ENCODE measurements at regions not wholly inside any gene's neighbourhood (a gene's known extent, or its start where the extent isn't known, plus 50 kb on each side); places are given as distances from the start of the nearest gene placed in this dataset.

GRCh38 chr13:87953381-87953780 lies 282.2 kb downstream of the SLITRK5 start:
- Histone ChIP-seq H3K36me3 (ENCODE audit: control insufficient read depth in 2 of 2, insufficient read depth in 1 of 2, low read length in 2 of 2) (no peaks in the 10 kb centered on the region), H3K27ac (ENCODE audit: extremely low read depth, low read depth, low read length) (no peak overlapping the region), H3K4me1 (ENCODE audit: control insufficient read depth, insufficient read depth, low read length) (no peaks in the 10 kb centered on the region), H3K4me3 (ENCODE audit: low read depth, low read length) (no peak overlapping the region), H3K9me3 (ENCODE audit: control insufficient read depth, insufficient read depth, low read depth, low read length) (no peaks in the 10 kb centered on the region)
- ChIA-PET POLR2A (no interaction called here), CTCF (no interaction called here)
- TF ChIP-seq ZNF266 (tag by site-specific recombination; IDR thresholded peaks at IDR 0.05; ENCODE audit: low read depth) = no peak
- TF ChIP-seq YY1 (tag by site-specific recombination; IDR thresholded peaks at IDR 0.05) = no peak
- no peak for TF ChIP-seq PRDM10 (tag by site-specific recombination; IDR thresholded peaks at IDR 0.05)
- TF ChIP-seq ZNF571 (tag by site-specific recombination; IDR thresholded peaks at IDR 0.05) = no peak
- TF ChIP-seq ZNF670 (tag by site-specific recombination; IDR thresholded peaks at IDR 0.05; ENCODE audit: low read depth) = no peak
- TF ChIP-seq ZBTB10 (tag by site-specific recombination; IDR thresholded peaks at IDR 0.05) = no peak

GRCh38 chr13:87954091-87954490 lies 282.9 kb downstream of the SLITRK5 start:
- Histone ChIP-seq H3K4me3 (ENCODE audit: low read depth, low read length) (no peak overlapping the region), H3K27ac (ENCODE audit: extremely low read depth, low read depth, low read length) (no peak overlapping the region), H3K4me1 (ENCODE audit: control insufficient read depth, insufficient read depth, low read length) (no peaks in the 10 kb centered on the region), H3K36me3 (ENCODE audit: control insufficient read depth in 2 of 2, insufficient read depth in 1 of 2, low read length in 2 of 2) (no peaks in the 10 kb centered on the region), H3K9me3 (ENCODE audit: control insufficient read depth, insufficient read depth, low read depth, low read length) (no peaks in the 10 kb centered on the region)
- no peak for TF ChIP-seq ZNF843 (tag by site-specific recombination; IDR thresholded peaks at IDR 0.05)
- no peak for TF ChIP-seq PRDM10 (tag by site-specific recombination; IDR thresholded peaks at IDR 0.05)
- TF ChIP-seq ZNF670 (tag by site-specific recombination; IDR thresholded peaks at IDR 0.05; ENCODE audit: low read depth) = no peak
- no peak for TF ChIP-seq ZBTB7A (tag by site-specific recombination; IDR thresholded peaks at IDR 0.05; ENCODE audit: low read depth)
- TF ChIP-seq FEZF1 (tag by site-specific recombination; IDR thresholded peaks at IDR 0.05) = no peak
- no peak for TF ChIP-seq ZNF426 (tag by site-specific recombination; IDR thresholded peaks at IDR 0.05)
- no peak for TF ChIP-seq HOXC10 (CRISPR knock-in tag; IDR thresholded peaks at IDR 0.05)
- no peak for TF ChIP-seq ZNF791 (tag by site-specific recombination; IDR thresholded peaks at IDR 0.05)
- no peak for TF ChIP-seq ZNF214 (tag by site-specific recombination; IDR thresholded peaks at IDR 0.05; ENCODE audit: borderline replicate concordance)
- TF ChIP-seq BCL11B (tag by site-specific recombination; IDR thresholded peaks at IDR 0.05; ENCODE audit: low read depth) = no peak
- TF ChIP-seq ZNF274 (IDR thresholded peaks at IDR 0.05; ENCODE audit: low read length) = no peak
- no peak for TF ChIP-seq ZNF274 (tag by site-specific recombination; IDR thresholded peaks at IDR 0.05; ENCODE audit: borderline replicate concordance)
- TF ChIP-seq HIC1 (tag by site-specific recombination; IDR thresholded peaks at IDR 0.05) = no peak
- POLR2A ChIA-PET = no interaction called here
- CTCF ChIA-PET = no interaction called here

Data from HEK293 (cell line).